CD4-positive, alpha-beta T cell treated with Interferon alpha-2 for 1 hour (primary cell): ENCODE measurements at regions not wholly inside any gene's neighbourhood (a gene's known extent, or its start where the extent isn't known, plus 50 kb on each side); places are given as distances from the start of the nearest gene placed in this dataset.

Source experiments
- DNase-seq, 2 donors: peaks; one replicate each; pipeline ENCODE4 v3.0.0-alpha.2; 2020 to 2022

DNA sequence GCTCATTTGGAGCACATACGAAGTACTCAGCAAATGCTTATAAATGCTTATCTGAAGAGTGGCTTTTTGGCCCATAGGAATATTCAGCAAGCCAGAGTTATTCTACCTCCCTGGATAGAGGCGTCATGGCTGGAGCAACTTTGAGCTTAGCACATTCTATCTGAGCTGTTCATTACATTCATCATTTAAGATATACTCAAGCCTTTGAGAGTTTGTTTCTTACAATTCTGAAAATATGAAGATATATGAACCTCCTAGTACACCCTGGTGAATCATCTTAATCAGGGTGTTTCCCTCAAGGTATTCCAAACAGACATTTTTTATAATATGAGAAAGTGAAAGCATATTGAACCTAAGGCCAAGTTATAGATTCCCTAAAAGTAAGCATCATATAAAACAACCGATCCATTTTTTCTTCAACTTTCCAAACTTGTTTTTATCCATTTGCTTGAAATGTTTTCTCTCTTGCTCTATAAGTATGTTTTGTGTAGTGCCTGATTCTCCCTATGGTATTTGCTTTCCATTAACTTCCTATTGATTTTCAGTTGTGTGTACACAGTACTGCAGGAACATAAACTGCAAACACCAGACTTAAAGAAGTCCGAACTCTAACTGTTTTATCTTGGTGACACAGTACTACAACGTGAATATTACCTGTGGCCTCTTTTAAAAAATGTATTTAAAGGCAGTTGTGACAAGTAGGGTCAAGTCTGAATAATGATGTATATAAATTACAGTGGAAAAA lies 139.7 kb upstream of the PTPRK start:
- no peak for DNase-seq

DNA sequence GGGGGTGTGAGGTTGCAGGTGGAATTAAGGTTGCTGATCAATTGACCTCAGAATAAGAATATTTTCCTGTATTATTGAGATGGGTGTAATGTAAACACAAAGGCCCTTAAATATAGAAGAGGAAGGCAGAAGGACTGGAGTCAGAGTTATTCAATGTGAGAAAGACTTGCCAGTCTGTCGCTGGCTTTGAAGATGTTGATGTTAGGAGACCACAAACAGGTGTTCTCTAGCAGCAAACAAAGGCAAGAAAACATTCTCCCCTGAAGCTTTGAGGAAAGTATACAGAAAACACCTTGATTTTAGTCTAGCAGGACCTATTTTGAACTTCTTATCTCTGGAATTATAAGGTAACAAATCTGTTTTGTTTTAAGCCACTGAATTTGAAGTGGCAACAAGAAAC lies 138.9 kb upstream of the PTPRK start:
- DNase-seq: no peak

DNA sequence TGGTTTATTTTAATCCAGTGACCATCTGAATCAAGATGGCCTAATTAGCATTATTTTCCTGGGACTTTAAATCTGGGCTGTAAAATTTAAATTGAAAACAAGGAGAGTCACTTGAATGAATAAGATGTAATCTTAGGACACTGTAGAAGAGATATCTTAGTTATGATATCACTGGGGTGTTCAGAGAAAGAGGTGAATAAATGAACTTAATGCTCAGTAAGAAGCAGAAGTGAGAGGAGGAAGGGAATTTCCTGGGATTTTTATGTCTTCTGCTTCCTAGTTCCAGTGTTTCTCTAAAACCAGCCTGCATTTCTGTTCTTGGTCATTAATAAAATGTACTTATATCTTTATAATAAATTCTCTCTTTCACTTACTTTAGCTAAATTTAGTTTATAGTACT lies 136.8 kb upstream of the PTPRK start:
- DNase-seq: no peak

DNA sequence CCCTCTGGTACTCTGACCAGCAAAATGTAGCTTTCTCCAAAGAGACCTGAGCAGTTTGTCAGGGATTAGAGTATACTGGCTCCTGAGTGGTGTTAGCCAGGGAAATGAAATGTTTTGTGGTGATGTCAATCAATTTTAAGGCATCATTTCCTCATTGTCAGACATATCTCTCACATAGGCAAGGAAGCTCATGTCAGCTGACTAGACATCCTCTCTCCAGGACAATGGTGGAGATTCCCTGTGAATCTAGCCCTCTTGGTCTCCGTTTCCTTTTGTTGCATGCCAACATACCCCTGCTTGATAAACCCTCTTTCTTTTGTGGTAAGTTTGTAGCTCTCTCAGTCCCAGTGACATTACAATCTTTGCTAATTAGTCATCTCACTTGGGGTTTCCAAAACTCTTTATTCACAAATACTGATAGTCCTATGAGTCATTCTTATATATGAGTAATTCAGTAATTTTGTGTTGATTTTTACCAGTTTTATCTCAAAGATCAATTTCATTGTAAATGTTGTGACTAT lies 135.6 kb upstream of the PTPRK start:
- no peak for DNase-seq

DNA sequence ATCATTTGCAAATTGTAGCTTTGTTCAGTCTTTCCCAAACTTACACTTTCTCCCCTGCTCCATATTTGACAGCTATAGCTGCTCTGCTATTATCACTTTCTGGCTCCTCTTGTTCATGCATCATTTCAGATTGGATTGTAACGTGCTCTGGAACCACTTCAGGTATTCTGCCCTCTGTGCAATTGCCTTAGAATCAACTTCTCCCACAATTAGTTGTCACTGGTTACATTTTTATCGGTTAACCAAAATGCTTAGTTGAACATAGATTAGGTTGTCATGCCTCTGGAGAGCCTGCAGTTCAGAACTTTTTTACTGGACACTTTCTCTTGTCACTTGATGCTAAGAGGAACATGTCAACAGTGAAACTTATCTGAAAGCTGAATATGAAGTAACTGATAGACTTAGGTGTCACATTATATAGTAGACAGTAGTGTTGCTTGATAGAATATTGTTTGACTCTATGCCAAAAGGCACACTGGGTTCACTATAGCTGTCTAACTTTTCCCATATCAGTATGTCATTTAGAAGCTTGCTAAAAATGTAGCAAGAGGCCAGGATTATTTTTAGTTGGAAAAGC lies 127.7 kb upstream of the PTPRK start:
- no peak for DNase-seq

DNA sequence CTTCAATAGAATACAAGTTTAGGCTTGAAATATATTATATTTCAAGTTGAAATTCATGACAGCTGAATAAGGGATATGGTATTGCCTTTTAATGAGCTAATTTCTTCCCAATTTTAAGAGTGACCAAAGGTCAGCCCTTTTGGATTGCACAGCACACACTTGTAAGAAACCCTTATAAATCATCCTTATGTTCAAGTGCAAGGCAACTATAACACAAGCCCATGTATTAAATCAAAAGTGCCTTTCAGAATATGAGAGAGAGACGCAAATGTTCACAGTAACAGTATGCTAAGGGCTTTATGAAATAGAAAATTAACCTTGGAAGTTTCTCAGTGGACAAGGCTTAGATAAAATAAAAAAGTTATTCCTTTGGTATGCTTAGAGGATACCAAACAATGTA lies 121.7 kb upstream of the PTPRK start:
- DNase-seq: no peak

DNA sequence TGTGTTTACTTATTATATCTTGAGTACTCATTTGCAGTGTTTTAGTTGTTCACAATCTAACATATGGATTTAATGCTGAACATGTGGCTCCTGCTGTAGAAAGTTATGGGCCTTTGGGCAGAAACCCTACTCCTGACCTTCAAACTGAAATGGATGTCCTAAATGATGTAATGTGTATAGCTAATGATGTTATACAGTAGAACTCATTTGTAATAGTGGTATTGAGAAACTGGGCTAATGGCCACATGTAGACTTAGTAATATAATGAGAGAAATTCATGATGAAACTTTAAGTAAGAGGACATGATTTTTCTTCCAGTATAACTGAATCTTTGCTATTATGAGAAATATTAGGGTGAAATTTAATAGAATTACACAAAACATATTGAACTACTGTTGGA lies 121.3 kb upstream of the PTPRK start:
- DNase-seq: no peak

DNA sequence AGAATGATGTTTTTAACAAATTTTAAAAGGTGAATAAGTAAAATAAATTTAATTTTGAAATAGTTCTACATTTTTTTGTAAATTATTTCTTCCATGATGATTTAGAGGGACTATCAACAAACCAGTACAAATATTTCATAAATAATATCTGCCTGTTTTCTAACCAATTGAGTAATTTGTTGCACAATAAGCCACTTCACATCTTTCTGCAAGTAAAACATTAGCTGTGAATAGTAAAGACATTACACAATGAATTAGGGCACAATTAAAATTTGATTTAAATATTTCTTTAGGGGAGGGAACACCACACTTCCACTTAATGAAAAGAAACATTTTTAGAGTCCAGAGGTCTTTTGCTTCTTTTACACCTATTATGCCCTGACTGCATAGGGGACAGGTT lies 118.4 kb upstream of the PTPRK start:
- no peak for DNase-seq

DNA sequence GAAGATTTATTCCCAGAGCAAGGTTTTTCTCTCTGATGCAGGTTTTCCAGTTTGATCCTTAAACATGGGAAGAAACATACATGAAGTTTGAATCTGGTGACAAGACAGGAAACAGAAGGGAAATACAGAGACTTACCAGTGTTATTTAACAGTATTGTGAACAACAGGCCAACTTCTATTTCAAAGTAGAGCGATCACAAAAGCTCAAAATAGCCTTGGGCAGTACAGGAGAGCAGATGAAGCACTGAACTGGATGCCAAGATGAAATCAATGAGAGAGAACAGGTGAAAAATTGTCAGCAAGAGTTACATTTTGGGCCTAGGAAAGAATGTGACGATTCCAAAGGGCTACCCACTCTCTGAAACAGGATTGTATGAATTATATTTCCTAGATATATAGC lies 114.8 kb upstream of the PTPRK start:
- DNase-seq: no peak

DNA sequence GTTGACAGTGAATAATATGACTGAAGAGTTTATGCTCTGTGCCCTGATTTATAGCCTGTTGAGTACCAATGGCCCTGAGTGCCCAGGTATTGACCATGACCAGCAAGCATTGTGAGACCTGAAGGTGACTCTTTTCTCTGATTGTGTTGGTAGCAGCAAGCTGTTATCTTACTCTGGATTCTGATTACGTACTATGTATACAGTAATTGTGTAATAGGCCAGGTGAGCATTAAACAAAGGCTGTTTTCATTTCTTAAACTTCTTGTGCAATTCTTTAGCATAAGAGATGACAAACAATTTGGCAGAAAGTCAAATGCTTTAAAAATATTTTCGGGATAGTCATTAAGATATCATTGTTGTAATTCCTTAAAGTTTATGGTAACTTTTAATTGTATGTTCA lies 111.7 kb upstream of the PTPRK start:
- DNase-seq: no peak

DNA sequence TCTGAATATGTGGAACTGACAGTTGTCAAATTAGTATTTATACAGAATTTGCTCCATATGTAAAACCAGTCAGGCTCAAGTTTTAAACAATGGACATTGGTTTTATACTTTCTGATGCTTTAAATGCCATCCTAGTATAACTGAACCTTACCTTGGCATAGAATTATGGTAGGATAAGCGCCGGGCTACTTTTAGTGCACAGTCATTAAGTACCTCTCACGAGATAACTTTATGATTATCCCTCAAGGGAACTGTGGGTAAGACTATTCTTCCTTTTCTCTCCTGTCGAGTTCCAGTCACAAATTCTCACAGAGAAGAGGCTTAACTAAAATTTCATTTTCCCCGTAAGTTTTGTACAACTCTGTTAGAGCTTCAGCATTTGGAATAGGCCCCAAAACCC lies 110.6 kb upstream of the PTPRK start:
- DNase-seq: no peak

DNA sequence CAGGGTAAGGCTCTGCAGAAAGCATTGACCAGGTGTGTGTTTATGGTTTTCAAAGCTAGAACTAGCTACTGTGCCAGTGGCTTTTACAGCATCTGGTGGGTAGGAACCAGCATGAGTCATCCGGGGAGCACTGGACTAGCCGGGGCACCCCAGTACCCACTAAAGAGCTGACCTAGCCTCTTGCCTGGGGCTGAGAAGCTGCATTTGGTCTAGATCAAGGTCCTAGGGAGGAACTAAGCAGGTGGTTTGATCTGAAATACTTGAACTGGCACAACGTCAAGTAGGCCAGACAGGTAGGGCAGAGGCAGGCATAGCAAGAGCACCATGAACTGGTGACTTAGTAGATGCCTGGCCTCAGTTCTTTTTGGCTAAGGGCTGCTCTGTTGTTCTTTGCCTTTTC lies 109.8 kb upstream of the PTPRK start:
- DNase-seq: no peak

DNA sequence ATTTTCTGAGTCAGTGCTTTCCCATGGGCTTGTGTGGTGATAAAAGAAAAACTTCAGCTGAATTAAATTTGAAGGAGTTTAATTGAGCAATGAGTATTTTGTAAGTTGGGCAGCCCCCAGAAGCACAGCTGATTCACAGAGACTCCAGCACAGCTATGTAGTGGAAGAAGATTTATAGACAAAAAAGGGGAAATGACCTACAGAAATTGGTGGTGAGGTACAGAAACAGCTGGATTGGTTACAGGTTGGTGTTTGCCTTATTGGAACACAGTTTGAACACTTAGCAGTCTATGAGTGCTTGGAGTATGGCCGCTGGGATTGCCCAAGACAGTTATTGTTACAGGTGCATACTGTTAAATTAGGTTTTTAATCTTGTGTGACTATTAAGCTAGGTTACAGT lies 96.9 kb upstream of the PTPRK start:
- no peak for DNase-seq

DNA sequence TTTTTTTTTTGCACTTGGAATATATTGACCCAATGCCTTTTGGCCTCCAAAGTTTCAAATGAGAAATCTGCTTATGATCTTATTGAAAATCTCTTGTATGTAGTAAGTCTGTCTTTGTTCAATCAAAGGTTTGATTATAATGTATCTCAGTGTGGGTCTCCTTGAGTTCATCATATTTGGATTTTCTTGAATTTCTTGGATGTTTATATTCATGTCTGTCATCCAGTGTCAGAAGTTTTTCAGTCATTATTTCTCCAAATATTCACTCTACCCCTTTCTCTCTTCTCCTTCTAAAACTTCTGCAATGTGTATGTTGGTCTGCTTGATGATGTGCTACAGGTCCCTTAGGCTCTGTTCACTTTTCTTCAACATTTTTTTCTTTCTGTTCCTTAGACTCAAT lies 95.9 kb upstream of the PTPRK start:
- no peak for DNase-seq

DNA sequence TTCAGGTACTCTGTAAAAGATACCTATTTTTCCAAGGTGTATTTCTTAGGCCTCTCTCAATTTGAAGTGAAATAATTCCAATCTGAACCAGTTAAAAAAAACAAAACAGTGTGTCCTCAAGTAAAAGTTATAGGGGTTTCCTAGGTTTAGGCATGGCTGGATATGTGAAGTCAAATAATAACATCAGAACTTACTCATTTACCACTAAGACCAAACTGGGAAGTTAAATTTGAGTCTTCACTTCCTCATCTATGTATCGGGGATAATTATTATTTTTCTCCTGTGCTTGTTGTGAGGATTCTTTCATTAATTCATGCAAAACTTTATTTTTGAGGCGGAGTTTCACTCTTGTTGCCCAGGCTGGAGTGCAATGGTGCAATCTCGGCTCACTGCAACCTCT lies 86.2 kb upstream of the PTPRK start:
- DNase-seq: no peak

DNA sequence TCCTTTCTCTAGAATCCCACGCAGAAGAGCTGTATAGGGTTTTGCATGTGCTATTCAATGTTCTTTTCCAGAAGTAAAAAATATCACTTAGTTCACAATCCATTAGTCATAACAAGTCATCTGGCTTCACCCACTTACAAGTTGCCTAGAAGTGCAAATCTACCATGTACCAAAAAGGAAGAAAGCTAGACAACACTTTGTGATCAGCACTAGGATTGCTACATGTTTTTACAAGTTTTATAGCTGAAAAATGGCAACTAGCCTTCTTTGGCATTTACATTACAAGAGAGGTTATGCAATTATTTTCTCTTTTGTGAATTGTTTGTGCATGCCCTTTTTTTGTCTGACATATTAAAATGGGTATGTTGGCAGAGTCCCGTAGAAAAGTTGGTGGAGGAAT lies 85.6 kb upstream of the PTPRK start:
- no peak for DNase-seq

DNA sequence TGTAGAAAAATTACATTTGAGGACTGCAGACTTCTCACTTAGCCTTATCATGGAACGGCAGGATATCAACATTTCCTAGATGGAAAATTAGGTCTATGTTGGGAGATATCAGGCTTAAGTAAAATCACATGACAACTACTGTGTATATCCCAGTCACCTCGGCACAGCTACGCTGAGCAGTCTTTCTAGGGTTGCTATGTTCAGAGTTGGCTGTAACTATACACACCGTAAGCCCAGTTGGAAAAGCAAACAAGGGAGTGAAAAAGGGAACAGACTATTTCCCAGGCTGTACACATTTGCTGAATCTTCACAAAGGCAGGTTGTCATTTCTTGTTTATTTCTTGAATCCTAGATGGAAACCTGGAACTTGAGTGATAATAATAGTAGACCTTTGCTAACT lies 80.7 kb upstream of the PTPRK start:
- no peak for DNase-seq

DNA sequence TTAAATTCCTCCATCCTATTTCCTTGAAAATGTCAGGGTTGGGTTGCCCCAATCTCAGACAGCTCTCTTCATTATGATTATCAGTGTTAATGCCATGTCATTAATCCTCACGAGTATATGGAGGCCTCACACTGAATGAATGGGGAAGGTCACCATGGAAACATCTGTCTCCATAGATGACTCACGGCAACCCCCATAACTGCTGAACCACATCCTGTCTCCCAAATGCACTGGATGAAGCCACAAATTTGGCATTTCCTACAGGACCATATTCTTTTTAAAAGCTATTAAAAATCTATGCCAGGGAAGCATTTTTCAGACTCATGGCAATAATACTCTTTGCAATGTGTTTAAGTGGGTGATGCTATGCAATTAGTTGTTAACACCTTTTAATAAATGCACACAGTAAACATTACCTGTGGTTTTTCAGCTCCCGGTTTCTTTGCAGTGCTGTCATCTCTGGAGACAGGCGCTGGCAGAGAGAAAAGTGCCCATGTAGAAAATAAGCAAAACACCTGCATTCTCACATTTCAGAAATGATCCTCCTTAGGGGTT lies 80.1 kb upstream of the PTPRK start:
- DNase-seq: no peak

DNA sequence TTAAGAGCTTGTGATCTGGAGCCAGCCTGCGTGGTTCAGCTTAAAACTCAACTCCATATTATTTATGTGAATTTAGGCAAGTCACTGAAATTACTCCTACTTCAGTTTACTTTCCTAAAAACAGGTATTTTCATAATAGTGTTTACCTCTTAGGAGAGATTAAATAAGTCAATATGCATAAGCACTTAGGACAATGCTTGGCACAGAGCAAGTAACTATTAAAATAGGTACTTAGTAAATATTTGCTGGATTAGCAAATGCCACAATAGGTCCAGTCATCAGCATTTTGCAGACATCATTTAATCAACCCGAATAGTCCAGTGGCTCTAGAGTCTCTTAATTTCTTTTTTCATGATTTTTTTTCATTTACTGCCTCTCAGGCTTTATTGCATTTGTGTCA lies 78.6 kb upstream of the PTPRK start:
- no peak for DNase-seq

DNA sequence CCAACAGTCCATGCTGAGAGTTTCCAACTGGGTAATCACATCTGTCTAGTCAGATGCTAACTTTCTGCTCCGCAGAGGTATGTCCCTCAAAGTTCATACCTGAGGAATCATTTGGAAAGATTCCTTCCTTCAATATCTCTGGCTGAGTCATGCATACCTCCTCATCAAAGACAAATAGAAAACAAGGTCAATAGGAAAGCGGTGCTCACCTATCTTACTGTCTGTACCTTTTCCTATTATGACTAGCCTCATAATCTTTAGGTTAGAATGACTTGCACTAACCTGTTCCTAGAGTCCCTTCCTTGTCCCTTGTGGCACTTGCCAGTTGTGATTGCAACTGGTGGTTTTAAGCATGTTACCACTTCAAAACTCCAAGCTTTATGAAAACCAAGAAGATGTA lies 78.2 kb upstream of the PTPRK start:
- no peak for DNase-seq

DNA sequence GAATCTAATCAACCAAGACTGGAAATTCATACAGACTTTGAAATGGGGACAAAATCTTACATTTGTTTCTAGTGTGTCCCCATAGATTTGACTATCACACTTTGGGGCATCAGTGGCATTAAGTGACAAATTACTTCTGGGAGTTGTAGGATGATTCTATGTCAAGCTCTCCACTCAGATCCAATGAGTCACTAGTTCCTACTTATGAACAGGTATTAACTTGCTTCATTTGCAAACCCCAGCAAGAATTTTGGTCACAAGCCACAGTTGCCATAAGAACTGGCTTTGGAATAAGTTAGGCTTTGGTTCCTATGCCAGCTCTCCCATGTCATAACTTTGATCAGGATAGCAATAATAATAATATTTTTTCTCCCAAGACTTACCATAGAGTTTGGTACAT lies 77.6 kb upstream of the PTPRK start:
- no peak for DNase-seq

DNA sequence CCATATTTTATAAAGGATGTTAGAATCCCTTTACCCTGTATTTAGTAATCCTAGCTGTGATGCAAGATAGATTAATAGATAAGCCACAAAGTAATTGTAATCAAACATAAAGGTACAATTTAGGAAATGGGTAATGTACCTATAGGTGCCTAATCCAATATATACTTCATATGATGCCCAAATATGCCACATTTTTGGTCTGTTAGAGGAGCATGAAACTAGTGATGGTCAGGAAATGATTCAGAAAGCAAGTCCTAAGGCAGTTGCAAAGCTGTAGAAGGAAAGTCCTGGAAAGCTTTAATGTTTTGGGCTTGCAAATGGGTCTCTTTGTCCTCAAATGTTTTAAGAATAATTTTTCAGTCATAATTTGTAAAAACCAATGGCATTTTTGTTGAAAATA lies 76.6 kb upstream of the PTPRK start:
- no peak for DNase-seq

DNA sequence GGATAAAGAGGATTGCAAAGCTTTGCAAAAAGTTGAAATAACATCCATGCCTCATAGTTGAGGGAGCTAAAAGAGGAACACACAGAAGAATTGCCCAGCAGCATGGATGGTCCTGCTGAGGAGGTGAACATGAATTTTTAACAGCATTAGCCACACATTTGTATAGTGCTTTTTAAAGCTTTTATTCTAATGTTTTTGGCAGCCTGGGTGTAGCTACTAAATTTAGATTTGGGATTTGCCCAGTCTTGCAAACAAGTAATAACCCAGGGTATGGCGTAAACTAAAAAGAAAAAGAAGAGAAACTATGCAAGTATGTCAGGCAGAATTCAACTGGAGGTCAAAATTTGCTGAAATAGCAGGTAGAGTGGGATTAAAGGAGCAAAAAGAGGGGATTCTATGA lies 75.1 kb upstream of the PTPRK start:
- DNase-seq: no peak

DNA sequence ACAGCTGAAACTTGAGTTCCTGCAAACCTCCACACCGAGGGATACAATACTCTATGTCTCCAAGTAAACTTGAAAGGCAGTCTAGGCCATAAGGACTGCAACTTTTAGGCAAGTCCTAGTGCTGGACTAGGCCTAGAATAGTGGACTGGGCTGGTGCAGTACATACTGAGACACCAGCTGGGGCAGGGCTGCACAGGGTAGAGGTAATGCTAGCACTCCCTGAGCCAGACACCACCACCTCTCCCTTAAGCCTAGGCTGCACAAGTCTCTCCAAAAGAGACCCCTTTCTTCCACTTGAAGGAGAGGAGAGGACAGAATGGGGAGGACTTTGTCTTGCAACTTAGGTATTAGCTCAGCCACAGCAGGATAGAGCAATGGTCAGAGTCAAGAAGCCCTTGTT lies 65.7 kb upstream of the PTPRK start:
- DNase-seq: no peak
